ENCODE measurements at regions not wholly inside any gene's neighbourhood (a gene's known extent, or its start where the extent isn't known, plus 50 kb on each side); places are given as distances from the start of the nearest gene placed in this dataset.

DNA sequence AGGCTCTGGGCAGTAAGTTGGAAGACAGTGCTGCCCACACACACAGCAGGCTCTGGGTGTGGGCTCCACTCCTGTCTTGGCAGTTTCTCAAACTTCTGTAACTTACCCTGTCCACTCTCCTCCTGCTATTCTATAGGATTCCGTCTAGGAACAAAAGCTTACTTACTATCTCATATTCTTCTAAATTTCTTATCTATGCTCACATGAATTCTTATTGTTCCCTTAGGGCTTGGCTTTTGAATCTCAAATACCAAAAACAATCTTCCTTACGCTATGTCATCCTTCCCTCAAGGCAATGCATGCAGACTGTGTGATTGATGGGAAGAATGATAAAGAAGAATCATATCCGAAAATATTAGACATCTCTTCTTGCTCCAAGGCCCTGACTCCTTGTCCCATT is 425.9 kb upstream of the ONECUT1 start:
- TF ChIP-seq, protein P1, sequence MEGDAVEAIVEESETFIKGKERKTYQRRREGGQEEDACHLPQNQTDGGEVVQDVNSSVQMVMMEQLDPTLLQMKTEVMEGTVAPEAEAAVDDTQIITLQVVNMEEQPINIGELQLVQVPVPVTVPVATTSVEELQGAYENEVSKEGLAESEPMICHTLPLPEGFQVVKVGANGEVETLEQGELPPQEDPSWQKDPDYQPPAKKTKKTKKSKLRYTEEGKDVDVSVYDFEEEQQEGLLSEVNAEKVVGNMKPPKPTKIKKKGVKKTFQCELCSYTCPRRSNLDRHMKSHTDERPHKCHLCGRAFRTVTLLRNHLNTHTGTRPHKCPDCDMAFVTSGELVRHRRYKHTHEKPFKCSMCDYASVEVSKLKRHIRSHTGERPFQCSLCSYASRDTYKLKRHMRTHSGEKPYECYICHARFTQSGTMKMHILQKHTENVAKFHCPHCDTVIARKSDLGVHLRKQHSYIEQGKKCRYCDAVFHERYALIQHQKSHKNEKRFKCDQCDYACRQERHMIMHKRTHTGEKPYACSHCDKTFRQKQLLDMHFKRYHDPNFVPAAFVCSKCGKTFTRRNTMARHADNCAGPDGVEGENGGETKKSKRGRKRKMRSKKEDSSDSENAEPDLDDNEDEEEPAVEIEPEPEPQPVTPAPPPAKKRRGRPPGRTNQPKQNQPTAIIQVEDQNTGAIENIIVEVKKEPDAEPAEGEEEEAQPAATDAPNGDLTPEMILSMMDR (IDR thresholded peaks at IDR 0.05), result no peak
- no peak for TF ChIP-seq POLR2A (IDR thresholded peaks at IDR 0.05)
